Muscle of back (tissue), 3 donors: ENCODE measurements at regions not wholly inside any gene's neighbourhood (a gene's known extent, or its start where the extent isn't known, plus 50 kb on each side); places are given as distances from the start of the nearest gene placed in this dataset.

Source experiments
- DNase-seq, 3 donors: peaks; one replicate each; pipeline versions ENCODE4 v3.0.0 to v3.0.0-alpha.2; 2013

GRCh38 chr6:140987364-140988155 lies 1145.2 kb upstream of the GJE1 start:
- no peak for DNase-seq

- DNase-seq, result peak in 1 of 3 donors; percentile 31
Measured at GRCh38 chr6:140985679-140986275, 1146.9 kb upstream of the GJE1 start.

GRCh38 chr6:140980265-140980887 lies 1152.3 kb upstream of the GJE1 start:
- DNase-seq, result no peak

- no peak for DNase-seq
Measured at GRCh38 chr6:140979642-140980091, 1153.1 kb upstream of the GJE1 start.

GRCh38 chr6:140977403-140977802 lies 1155.3 kb upstream of the GJE1 start:
- peak; percentile 60 to 82 (median 70) for DNase-seq

- peak in 1 of 3 donors; percentile 55 for DNase-seq
Measured at GRCh38 chr6:140976806-140977205, 1155.9 kb upstream of the GJE1 start.

- DNase-seq, result no peak
Measured at GRCh38 chr6:140970485-140970884, 1162.2 kb upstream of the GJE1 start.

GRCh38 chr6:140968062-140968461 lies 1164.7 kb upstream of the GJE1 start:
- DNase-seq, result no peak

GRCh38 chr6:140966676-140967075 lies 1166.0 kb upstream of the GJE1 start:
- DNase-seq, result no peak

- no peak for DNase-seq
Measured at GRCh38 chr6:140960566-140960965, 1172.2 kb upstream of the GJE1 start.

GRCh38 chr6:140957386-140957785 lies 1175.3 kb upstream of the GJE1 start:
- no peak for DNase-seq

- DNase-seq, result peak; percentile 46 to 73 (median 61)
Measured at GRCh38 chr6:140956571-140957369, 1176.0 kb upstream of the GJE1 start.

- peak in 2 of 3 donors; percentile 7 to 54 for DNase-seq
Measured at GRCh38 chr6:140940251-140940925, 1192.3 kb upstream of the GJE1 start.

- DNase-seq, result no peak
Measured at GRCh38 chr6:140932909-140933308, 1199.8 kb upstream of the GJE1 start.

GRCh38 chr6:140931581-140931980 lies 1201.1 kb upstream of the GJE1 start:
- DNase-seq, result no peak

- no peak for DNase-seq
Measured at GRCh38 chr6:140929121-140929520, 1203.6 kb upstream of the GJE1 start.

GRCh38 chr6:140923048-140923447 lies 1209.7 kb upstream of the GJE1 start:
- DNase-seq, result peak in 1 of 3 donors; percentile 19

- peak; percentile 31 to 78 (median 58) for DNase-seq
Measured at GRCh38 chr6:140921366-140922226, 1211.1 kb upstream of the GJE1 start.

- no peak for DNase-seq
Measured at GRCh38 chr6:140917911-140918310, 1214.8 kb upstream of the GJE1 start.

GRCh38 chr6:140915551-140915950 lies 1217.2 kb upstream of the GJE1 start:
- no peak for DNase-seq
